NCI-H2107 (cell line): ENCODE measurements at regions not wholly inside any gene's neighbourhood (a gene's known extent, or its start where the extent isn't known, plus 50 kb on each side); places are given as distances from the start of the nearest gene placed in this dataset.
"Not testable (repeated sequence)": the region's sequence is repeated elsewhere in the genome, so short reads cannot be mapped to it uniquely, and the experiment has no call there.

Experiments
- DNase-seq: peaks from one replicate; lab custom pipeline; 2025; lab: John Stamatoyannopoulos, UW

DNA sequence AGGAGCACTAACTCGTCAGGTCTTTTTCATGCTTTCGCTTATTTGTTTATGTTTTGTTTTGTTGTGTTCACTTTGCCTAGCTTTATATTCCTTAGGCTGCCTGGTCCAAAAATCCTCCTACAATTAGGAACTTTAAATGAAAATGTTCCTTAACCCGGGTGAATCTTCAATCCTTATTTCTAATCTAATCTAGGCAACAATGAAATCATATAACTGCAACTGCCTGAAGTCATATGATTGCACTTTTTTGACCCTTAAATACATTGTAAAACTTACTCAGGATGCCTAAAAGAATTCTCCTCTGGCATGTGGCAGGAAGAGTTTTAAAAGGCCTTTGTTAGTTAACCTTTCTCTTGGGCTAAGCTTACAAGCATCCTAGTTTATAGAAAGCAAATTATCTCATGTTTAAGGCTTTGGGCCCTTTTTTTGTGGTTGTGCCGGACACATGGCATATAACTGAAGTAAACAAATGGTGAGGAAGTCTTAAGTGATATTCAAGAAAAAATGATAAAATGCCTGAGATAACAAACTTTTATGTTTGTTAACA lies 279.4 kb downstream of the FAT4 start:
- DNase-seq, result no peak

DNA sequence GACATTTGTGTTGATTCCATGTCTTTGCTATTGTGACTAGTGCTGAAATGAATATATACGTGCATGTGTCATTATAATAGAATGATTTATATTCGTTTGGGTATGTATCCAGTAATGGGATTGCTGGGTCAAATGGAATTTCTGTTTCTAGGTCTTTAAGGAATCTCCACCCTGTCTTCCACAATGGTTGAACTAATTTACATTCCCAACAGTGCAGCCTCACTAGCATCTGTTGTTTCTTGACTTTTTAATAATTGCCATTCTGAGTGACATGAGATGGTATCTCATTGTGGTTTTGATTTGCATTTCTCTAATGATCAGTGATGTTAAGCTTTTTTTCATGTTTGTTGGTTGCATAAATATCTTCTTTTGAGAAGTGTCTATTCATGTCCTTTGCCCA lies 291.2 kb downstream of the FAT4 start:
- DNase-seq, result not testable (repeated sequence)

DNA sequence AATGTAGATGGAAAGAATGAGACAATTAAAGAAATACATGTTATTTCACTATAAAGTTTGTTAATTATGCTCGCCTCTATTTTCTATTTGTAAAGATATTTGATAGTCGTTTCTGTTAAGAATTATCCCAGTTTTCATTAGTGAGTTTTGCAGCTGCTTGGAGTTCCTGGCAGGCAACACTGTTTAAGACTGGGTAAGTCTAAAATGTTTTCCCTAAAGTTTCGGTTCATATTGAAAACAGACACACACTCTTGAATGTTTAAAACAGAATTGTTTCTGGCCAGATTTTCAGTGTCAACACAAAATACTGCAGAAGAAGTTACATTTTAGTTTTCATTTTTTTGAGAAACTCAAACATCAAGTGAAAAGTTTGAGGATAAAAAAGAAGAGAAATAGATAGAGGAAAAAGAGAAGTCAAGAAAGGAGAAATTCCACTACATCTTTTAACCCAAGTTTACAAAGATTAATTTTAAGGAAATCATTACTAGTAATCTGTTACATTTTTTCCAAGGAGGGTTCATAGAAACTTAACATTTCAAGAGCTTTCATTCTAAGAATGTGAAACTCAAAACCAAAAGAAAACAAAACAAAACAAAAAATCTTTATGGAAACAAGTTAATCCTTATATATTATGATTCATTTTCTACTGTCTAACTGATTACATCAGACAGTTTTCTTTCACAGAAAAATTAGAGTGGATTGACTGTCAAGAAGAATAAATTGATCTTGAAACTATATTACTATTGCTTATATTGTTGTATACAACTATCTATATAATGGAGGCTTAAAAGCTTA lies 305.5 kb downstream of the FAT4 start:
- DNase-seq, result no peak

DNA sequence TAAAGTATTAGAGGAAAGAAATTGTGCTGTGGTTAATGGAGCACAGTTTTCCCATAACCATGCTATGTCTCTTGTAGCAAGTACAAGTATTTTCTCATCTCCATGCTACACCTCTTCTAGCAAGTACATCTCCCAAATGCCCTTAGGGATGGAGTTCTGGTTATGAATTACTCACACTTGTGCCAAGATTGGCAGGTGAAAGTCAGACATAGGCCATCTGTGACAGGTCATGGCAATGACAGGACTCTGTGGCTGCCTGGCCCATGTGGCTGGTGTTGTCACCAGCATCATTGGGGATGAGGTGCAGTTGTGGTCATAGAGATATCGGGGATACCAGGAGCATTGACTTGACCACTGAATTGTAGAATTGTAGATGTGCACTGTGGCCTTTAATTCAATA lies 310.2 kb downstream of the FAT4 start:
- DNase-seq, result no peak

DNA sequence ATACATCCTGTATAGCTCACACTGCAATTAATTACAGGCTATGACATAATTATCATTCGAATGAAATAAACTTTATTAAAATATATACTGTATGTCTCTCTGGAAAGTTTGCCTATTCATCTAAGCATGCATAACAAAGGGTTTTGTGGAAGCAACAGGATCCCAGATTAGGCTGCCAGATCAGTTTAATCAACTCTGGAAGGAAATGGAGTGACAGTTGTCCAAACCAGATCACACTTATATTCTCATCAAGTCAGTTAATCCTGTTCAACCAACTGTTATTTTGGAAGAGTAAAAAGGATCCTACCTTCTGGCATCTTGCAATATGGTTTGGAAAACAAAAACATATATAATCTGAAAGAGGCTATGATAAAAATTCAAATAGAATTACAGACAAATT lies 312.2 kb downstream of the FAT4 start:
- no peak for DNase-seq

DNA sequence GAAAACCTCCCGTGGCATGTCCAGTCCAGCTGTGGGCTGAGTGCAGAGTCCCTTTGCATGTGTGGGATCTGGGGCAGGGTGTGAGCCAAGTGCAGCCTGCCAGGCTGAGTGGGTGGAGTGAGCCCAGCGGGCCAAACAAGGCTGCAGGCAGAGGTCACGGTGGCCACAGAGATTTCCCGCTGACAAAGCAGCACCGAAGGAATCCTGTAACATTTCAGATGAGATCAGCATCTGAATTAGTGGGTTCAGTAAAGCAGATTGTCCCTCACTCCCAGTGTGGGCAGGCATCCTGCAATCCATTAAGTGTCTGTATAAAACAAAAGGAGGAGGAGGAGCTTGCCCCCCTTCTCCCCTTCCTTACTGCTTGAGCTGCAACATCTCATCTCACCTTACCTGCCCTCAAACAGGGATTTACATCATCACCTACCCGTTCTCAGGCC lies 324.4 kb downstream of the FAT4 start:
- DNase-seq, result no peak

DNA sequence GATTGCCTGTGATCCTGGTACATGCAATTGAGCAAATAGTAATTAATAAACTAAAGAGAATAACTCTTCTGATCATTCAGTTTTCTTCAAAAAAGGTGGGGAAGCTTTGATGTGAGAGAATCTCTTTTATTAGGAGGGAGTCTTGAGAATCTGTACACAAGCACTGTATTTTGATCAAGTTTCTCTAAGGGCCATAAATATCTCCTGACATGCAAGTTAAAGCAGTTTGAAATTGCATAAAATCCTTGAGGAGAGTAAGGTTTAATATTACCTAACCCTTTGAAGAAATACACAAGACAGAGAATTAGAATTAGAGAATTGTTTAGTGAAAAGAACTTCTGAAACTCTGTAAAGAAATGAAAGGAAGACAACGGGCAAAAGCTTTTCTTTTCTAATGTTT lies 326.9 kb downstream of the FAT4 start:
- no peak for DNase-seq

DNA sequence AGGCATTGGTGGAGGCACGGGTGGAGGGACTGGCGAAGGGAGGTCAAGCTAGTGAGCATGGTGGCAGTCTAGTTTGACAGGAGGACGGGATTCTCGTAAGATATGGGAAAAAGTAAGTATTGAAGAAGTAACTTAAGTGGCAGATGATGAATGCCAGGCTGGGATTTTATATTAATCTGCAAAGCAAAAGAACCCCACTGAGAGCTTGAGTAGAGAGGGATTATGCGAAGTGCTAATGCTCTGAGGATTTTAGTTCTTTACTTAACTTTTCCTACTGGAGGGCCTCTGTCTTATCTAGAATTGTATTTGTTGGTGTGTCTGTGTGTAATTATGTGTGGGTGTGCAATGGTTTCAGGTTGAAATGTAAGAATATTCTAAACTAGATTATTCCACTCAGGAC lies 327.9 kb downstream of the FAT4 start:
- DNase-seq, result no peak

DNA sequence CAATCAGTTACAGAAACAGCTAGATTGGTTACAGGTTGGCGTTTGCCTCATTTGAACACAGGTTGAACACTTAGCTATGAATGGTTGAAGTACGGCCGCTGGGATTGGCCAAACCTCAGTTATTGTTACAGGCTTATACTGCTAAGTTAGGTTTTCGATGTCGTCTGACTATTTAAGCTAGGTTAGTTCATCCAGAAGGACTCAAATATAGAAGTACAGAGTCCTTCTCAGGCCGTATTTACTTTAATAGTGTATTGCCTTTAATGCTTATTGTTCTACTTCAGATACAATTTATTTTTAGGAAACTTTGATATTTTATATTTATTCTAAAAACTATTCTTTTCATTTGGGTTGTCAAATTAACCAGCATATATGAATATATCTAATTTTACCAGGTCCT lies 334.7 kb downstream of the FAT4 start:
- no peak for DNase-seq

DNA sequence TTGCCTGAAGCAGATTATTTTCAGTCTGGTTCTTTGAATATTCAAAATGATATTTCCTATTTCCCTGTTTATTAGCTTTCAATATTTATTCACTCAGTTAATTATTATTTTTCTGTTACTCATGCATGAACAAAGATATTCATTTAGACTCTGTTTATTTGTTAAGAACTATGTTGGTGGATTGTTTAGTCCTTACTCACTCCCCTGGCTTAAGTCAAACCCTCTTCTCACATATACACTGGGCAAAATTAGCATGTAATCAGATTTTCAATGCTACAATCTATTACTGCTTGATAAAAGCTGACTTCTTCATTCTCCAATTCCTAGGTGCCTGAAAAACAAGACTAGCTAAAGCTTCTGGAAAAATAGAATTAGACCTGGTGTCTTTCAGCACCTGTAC lies 335.8 kb downstream of the FAT4 start:
- no peak for DNase-seq

DNA sequence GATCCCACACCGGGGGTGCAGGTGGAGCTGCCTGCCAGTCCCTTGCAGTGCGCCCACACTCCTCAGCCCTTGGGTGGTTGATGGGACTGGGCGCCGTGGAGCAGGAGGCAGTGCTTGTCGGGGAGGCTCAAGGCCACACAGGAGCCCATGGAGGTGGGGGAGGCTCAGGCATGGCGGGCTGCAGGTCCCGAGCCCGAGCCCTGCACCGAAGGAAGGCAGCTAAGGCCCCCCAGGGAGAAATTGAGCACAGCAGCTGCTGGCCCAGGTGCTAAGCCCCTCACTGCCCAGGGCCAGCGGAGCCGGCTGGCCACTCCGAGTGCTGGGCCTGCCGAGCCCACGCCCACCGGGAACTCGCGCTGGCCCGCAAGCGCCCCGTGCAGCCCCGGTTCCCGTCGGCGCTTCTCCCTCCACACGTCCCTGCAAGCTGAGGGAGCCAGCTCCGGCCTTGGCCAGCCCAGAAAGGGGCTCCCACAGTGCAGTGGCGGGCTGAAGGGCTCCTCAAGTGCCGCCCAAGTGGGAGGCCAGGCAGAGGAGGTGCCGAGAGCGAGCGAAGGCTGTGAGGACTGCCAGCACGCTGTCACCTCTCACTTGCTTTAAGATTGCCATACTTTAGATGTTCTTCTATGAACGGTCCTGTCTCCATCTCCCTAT lies 337.1 kb downstream of the FAT4 start:
- not testable (repeated sequence) for DNase-seq

DNA sequence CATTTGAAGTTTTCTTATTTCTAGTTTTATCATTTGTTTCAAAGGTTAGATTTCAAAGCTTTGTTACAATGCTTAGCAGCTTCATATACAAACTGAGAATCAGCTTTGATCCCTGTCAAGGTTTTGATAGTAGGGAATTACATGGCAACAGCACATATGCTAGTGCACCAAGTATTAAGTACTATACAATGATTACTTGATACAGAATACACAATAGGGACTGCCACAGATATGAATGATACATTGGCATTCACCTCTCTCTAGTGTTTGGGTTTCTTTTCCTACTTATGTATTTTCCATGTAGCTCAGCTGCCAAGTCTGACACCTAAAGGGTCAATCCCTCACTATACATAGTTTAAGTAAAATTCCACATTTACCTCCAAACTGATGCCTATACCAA lies 344.0 kb downstream of the FAT4 start:
- DNase-seq, result no peak

DNA sequence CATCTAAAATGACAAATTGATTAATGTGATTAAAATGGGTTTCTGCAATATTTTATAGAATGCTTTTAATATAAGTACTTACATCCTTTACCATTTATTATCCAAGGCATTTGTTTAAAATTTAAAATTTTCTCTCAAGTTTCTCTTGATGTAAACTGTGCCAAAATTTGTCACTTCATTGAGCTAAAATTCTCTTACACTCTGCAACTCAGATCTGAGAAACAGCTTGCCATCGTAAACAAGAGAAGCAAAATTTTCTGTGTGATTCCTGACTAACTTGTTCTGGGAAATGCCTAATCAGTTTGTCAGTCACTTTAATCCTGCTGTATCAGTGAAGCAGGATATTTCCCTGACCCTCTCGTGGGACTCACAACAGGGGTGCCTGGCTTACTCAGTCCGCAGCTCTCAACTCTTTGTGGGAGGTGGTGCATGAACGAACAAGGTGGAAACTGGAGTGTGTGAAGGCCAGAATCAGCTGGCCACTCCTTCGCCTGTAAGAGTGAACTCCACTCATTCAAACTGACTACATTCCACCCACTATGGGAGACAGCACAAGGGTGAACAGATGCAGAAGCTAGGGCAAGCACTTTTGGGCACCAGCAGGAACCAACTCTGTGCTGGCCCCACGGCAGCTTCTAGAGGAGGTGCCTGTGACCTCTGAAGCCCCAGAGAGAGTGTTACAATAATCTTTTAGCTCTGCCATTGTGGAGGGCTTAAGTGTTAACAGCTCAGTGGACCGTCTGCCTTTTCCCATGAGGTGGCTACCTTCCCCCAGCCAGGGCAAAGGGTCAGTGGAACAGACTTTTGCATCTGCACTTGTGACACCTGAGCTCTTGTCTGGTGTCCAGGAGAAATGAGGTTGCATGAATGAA lies 349.4 kb downstream of the FAT4 start:
- no peak for DNase-seq

DNA sequence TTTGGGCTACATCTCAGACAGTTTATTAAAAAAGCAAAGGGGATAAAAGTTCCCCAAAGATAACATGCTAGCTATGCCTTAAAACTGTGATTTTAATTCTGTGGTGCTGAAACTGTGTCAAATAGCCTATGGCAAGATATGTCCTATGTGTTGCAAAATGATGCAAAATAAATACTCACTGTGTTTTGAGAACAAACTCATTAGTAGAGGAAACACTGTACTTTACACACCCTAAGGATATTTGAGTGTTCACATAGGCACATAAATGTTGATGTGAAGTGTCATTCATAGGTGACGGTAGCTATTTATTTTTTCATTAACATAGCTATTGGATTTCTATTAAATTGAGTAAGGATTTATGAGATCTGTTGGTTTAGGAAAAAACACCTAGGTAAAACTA lies 351.9 kb downstream of the FAT4 start:
- DNase-seq, result no peak

DNA sequence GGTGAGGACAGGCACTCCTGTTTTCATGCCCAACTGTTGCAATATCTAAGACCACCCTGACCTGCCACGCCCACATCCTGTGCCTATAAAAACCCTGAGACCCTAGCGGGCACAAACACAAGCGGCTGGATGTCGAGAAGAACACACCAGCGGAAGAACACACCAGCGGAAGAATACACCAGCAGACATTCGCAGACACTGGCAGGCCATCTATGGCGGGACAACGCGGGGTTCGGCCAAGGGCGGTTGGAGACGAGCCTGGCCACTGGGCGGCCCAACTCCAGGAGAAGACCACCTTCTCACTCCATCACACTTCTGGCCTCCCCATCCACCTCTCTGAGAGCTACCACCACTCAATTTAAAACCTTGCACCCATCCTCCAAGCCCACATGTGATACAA lies 361.4 kb downstream of the FAT4 start:
- no peak for DNase-seq

DNA sequence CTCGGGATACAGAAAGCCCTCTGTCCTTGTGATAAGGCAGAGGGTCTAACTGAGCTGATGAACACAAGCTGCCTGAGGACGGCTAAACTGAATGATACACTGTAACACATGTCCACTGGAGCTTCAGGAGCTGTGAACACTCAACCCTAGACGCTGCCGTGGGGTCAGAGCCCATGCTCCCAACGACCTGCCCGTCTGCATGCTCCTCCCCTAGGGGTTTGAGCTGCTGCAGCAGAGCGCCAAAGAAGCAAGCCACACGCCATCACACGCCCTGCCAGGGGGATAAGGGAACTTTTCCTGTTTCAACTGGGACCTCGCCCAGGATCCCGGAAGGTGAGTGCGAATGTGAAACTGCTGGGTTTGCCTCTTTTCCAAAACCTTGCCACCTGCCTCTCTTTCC lies 361.8 kb downstream of the FAT4 start:
- no peak for DNase-seq

DNA sequence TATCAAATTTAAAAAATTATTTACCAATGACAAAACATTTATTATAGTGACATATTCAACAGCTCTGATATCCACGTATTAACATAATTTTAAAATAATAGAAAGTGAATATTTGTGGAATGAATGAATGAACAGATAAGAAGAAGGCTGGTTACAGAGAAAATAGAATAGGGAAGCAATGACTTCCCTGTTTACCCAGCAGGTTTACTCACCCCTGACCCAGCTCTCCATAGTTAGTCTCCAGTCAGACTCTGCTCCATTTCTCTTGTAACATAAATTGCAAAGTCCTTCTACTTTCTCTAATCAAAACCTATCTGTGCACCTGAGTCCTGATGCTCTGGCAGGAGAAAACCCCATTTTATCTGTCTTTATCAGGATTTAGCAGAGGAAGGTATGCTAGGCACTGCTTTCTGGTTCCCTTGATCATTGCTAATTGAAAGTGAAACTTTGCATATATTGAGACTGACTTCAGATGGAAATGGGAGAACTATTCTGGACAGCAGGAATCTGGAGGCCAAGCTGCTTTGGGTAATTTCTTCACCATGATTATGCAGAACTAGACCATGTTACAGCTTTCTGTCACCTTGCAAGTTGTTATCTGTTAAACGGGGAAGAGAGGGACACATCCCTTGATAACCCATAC lies 363.0 kb downstream of the FAT4 start:
- no peak for DNase-seq

DNA sequence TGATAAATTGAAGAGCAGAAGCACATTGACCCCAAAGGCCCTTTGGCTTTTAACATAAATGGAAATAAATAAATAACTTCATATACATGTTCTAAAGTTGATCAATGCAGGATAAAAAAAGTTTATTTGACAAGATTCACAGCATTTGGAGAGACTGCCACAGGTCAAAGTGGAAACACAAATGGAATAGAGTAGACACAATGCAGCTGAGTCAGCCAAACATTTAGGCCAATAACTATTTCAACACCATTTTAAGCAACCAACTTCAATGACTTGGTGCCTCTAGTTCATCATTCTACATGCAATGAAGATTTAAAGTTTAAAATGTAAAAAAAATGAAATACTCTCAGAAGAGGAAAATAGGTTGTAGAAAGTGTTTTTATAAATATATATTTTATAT lies 365.2 kb downstream of the FAT4 start:
- DNase-seq, result no peak

DNA sequence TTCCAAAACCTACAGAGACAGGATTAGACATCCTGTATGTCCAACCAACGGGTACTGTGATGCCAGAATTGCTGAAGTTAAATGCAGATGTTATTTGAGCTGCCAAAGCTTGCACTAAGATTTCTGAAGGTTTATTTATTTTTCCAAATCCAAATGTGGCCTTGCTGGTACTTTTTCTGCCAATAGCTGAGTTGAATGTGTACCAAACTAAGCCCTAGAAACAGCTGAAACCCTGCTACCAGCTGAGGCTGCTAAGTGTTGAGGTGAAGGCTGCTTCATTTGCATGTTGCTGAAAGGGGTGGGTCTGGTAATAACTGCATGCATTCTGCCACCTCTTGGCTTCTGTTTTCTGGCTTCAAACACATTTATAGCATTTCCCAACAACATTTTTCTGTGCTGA lies 366.5 kb downstream of the FAT4 start:
- no peak for DNase-seq

DNA sequence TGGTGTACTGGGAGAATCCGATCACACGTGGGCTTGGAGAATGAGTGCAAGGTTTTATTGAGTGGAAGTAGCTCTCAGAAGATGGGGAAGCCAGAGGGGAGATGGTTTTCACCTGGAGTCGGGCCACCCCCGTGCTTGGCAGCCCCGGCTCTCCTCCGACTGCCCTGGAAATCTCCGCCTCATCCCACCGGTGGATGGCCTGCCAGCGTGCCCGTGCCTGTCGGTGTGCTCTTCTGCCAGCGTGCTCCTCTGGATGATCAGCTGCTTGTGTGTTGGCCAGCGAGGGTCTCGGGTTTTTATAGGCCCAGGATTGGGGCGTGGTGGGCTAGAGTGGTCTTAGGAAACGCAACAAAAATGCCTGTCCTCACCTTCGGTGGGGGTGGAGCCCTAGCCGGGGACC lies 368.0 kb downstream of the FAT4 start:
- no peak for DNase-seq

DNA sequence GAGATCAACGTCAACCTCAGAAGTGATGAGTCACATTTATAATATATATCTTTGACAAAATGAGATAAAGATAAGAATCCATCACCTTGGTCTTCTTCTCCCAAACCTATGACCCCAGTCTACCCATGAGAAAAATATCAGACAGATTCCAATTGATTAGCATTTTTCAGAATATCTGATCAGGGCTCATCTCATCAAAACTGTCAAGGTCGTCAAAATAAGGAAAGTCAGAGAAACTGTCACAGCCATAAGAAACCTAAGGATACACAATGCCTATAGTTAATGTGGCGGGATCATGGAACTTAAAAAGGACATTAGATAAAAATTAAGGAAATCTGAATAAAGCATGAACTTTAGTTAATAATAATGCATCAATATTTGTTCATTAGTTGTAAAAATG lies 374.1 kb downstream of the FAT4 start:
- DNase-seq, result no peak

DNA sequence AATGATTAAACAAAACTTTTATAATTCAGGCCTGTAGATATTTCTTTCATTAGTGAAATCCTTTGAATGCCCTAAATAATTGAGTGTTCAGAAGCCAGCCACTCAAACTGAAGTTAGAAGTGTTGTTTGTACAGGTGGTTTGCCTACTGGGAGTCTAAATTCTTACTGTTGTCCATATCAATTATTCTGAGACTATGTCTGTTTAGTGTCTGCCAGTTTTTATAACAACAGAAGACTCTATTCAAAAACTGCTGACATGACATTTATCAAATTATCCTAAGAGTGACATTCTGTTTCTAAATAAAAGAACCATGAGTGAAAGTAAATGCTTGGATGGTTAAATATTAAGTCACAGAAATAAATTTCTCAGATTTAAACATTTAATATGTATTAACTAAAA lies 375.1 kb downstream of the FAT4 start:
- DNase-seq, result no peak
